BE2C (cell line): ENCODE measurements at regions not wholly inside any gene's neighbourhood (a gene's known extent, or its start where the extent isn't known, plus 50 kb on each side); places are given as distances from the start of the nearest gene placed in this dataset.

Source experiments
- DNase-seq: peaks from one replicate; pipeline ENCODE4 v3.0.0-alpha.2; 2020
- H3K27me3 ChIP-seq: fragments of 250-450 bp; sonication (Bioruptor Pico); 2 replicates; pipeline ENCODE4 v1.5.1; 2020; ENCODE audit warnings: mild to moderate bottlenecking
- H3K36me3 ChIP-seq: fragments of 250-450 bp; sonication (Bioruptor Pico); 2 replicates; pipeline ENCODE4 v1.5.1; 2020; ENCODE audit warnings: mild to moderate bottlenecking
- H3K4me1 ChIP-seq: fragments of 250-450 bp; sonication (Bioruptor Pico); 2 replicates; pipeline ENCODE4 v1.5.1; 2020
- H3K4me3 ChIP-seq: 2 replicates; pipeline ENCODE4 v1.5.1; 2011; ENCODE audit warnings: low read depth, low read length
- H3K9me3 ChIP-seq: fragments of 250-450 bp; sonication (Bioruptor Pico); 2 replicates; pipeline ENCODE4 v1.5.1; 2020
- TF ChIP-seq, protein P1 (sequence below): IDR thresholded peaks from 2 replicates; pipeline ENCODE4 v1.5.1; 2012; ENCODE audit warnings: mild to moderate bottlenecking, low read depth, low read length

DNA sequence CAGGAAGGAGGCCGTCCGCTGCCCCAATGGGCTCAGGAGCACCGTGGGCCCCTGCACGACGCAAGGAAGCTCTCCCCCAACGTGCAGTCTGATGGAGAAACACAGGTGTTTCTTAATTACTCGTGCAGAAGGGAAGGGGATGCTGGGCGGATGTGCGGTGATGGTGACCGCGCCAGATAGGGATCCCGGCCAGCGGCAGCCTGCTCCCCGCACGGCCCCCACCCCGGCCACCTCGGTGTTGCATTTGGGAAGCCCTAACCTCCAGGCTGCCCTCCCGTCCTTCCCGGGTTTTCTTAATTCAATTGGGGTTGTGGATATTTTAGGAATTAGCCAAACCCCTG lies 254.4 kb downstream of the ZNF536 start:
- H3K27me3 ChIP-seq = no peaks in the 10 kb centered on the region
- no peak for DNase-seq
- TF ChIP-seq, protein P1, sequence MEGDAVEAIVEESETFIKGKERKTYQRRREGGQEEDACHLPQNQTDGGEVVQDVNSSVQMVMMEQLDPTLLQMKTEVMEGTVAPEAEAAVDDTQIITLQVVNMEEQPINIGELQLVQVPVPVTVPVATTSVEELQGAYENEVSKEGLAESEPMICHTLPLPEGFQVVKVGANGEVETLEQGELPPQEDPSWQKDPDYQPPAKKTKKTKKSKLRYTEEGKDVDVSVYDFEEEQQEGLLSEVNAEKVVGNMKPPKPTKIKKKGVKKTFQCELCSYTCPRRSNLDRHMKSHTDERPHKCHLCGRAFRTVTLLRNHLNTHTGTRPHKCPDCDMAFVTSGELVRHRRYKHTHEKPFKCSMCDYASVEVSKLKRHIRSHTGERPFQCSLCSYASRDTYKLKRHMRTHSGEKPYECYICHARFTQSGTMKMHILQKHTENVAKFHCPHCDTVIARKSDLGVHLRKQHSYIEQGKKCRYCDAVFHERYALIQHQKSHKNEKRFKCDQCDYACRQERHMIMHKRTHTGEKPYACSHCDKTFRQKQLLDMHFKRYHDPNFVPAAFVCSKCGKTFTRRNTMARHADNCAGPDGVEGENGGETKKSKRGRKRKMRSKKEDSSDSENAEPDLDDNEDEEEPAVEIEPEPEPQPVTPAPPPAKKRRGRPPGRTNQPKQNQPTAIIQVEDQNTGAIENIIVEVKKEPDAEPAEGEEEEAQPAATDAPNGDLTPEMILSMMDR = no peak
- H3K4me1 ChIP-seq = 0 out of 2 replicates have a peak, but pooled peaks cover 3% of the 10 kb centered on the region
- H3K9me3 ChIP-seq = peaks cover 10% of the 10 kb centered on the region
- H3K4me3 ChIP-seq = no peak overlapping the region
- no peaks in the 10 kb centered on the region for H3K36me3 ChIP-seq

DNA sequence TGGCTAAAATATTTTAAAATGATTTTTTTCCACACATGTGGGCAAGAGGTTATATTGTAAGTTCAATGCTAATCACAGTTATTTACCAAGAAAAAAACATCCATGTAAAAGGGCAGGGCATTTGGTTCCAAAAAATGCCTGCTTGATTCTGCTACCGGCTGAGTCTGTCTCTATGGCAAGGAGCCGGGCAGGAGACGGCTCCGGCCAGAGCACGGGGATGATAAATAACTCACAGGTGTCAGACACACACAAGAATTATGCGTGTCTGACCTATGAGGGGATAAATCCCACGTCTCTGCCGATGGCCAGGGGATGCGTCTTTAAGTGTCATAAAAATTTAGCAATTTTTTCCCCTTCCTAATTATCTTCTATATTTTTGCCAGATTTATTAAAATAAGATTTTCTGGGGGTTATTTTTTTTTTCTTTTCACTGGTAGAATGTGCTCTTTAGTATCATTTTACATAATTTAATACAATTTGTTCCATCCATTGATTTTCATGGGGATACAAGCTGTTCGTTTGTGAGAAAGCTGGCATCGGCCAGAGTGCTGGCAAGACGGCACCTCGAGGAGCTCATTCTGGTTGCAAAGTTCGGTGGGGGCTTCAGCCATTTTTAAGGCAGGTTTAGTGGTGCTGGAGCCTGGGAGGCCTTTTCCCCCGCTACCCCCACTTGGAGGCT lies 253.9 kb downstream of the ZNF536 start:
- TF ChIP-seq, protein P1 = no peak
- no peak for DNase-seq

DNA sequence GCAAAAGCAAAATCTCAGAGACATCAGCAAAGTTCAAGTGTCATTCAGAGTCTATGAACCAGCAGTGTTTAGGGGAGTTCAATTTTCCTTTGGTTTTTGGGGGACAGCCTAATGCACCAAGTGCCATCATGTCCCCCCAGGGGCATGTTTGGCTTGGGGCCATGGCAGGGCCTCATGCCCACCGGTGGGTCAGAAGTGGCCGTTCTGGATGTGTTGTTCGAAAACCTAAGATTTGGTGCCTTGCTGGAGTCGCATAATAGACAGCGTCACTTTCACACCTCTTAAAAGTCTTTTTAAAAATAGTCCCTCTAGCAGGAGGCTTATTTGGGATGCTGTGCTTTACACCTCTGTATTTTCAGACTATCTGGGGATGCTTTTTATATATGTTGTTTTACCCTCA lies 250.1 kb downstream of the ZNF536 start:
- DNase-seq = no peak
- Histone ChIP-seq H3K36me3 (no peaks in the 10 kb centered on the region), H3K4me3 (no peak overlapping the region), H3K9me3 (peaks cover 10% of the 10 kb centered on the region), H3K27me3 (no peaks in the 10 kb centered on the region), H3K4me1 (no peaks in the 10 kb centered on the region)
- TF ChIP-seq, protein P1 = no peak

More for the DNA sequence above, 253.9 kb downstream of the ZNF536 start:
- H3K27me3 ChIP-seq = no peaks in the 10 kb centered on the region
- peaks cover 10% of the 10 kb centered on the region for H3K9me3 ChIP-seq
- no peaks in the 10 kb centered on the region for H3K36me3 ChIP-seq
- no peak overlapping the region for H3K4me3 ChIP-seq
- H3K4me1 ChIP-seq = 0 out of 2 replicates have a peak, but pooled peaks cover 3% of the 10 kb centered on the region

DNA sequence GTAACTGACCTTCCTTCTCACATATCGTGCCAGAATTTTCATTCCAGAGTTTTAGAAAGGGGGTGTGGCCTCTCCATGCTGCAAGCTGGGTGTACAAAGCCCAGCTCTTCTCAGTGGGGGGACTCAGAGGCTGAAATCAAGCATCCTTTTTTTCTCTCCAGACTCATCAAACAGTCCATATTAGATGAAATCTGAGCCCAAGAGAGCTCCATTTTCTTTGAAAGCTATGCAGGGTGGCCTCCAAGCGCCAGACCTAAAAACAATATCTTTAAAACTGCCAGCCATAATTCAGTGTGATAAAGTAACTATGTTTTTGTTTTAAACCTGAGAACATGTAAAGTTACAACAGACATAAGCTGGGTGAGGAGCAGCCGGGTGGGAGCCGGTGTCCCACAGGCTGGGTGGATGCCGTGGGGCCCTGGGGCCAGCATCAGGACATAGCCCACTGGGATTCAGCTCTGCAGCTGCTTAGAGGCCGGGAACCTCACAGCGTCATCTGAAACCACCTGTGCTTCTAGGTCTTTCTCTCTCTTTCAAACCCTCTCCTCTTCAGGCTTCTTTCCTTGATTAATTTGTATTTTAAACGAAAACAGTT lies 249.2 kb downstream of the ZNF536 start:
- H3K4me3 ChIP-seq = no peak overlapping the region
- H3K27me3 ChIP-seq = no peaks in the 10 kb centered on the region
- TF ChIP-seq, protein P1 = no peak
- H3K9me3 ChIP-seq = peaks cover 10% of the 10 kb centered on the region
- H3K36me3 ChIP-seq = no peaks in the 10 kb centered on the region
- H3K4me1 ChIP-seq = no peaks in the 10 kb centered on the region
- no peak for DNase-seq

DNA sequence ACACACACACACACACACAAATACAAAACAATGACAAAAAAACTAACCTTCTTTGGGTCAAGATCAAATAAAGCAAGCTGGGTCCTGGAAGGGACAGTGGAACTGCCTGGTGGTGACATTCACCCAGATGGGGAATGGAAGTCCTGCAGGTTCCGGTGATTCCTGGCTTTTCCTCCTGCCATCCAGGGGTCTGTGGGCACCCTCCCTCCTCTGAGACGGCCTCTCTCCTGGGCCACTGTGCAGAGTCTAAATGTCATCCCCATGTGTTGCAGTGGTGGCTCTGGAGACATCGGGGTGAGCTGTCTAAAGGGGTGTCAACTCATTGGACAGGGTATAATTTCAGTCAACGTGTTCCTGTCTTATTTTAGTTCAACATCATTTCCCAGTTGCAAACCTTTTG lies 248.2 kb downstream of the ZNF536 start:
- no peaks in the 10 kb centered on the region for H3K27me3 ChIP-seq
- H3K9me3 ChIP-seq = peaks cover 10% of the 10 kb centered on the region
- DNase-seq = no peak
- no peak overlapping the region for H3K4me3 ChIP-seq
- H3K36me3 ChIP-seq = no peaks in the 10 kb centered on the region
- H3K4me1 ChIP-seq = no peaks in the 10 kb centered on the region
- TF ChIP-seq, protein P1 = no peak

DNA sequence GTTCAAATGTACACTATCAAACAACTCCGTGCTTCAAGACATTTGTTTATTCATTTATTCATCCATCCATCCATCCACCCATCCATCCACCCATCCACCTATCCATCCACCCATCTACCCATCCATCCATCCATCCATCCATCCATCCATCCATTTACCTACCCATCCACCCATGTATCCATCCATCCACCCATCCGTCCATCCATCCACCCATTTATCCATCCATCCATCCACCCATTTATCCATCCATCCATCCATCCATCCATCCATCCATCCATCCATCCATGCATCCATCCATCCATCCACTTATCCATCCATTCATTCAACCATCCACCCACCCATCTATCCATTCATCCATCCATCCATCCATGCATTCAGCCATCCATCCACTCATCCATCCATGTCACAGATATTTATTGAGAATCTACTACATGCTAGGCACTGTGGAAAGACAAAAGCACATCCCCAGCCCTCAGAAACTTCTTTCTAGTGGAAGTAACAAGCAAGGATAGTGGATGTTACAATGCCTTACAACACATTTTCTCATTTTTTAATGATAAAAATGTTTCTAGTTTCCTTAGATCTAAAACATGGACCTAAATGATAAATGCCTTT lies 237.6 kb downstream of the ZNF536 start:
- no peak for DNase-seq
- no peaks in the 10 kb centered on the region for H3K9me3 ChIP-seq
- no peaks in the 10 kb centered on the region for H3K4me1 ChIP-seq
- H3K4me3 ChIP-seq = no peak overlapping the region
- no peaks in the 10 kb centered on the region for H3K36me3 ChIP-seq
- TF ChIP-seq, protein P1 = no peak
- H3K27me3 ChIP-seq = no peaks in the 10 kb centered on the region
